Ascending aorta (tissue), 2 donors: ENCODE measurements at regions not wholly inside any gene's neighbourhood (a gene's known extent, or its start where the extent isn't known, plus 50 kb on each side); places are given as distances from the start of the nearest gene placed in this dataset.

Experiments
- DNase-seq, 2 donors: peaks; one replicate each; pipeline ENCODE4 v3.0.0-alpha.2; 2019; ENCODE audit warnings: low spot score in 2 of 2
- H3K27ac ChIP-seq, 2 donors: fragments of 200-600 bp; sonication (generic); one replicate each; pipeline ENCODE4 v1.5.1; 2016 to 2017; ENCODE audit warnings: mild to moderate bottlenecking in 1 of 2
- H3K27me3 ChIP-seq: fragments of 200-600 bp; sonication (generic); one replicate; pipeline ENCODE4 v1.5.1; 2017
- H3K36me3 ChIP-seq, 2 donors: fragments of 200-600 bp; sonication (generic); one replicate each; pipeline ENCODE4 v1.5.1; 2016
- H3K4me1 ChIP-seq, 2 donors: fragments of 200-600 bp; sonication (generic); one replicate each; pipeline ENCODE4 v1.5.1; 2016 to 2017; ENCODE audit warnings: mild to moderate bottlenecking in 1 of 2
- H3K4me3 ChIP-seq, 2 donors: fragments of 200-600 bp; sonication (generic); one replicate each; pipeline ENCODE4 v1.5.1; 2016 to 2017; ENCODE audit warnings: mild to moderate bottlenecking in 1 of 2
- H3K9me3 ChIP-seq, 2 donors: fragments of 200-600 bp; sonication (generic); one replicate each; pipeline ENCODE4 v1.5.1; 2016
- CTCF ChIP-seq, 3 experiments: fragments of 200-600 bp in 2 of 3; fragments of 450-650 bp in 1 of 3; sonication (generic) in 2 of 3; IDR thresholded peaks; one replicate each; pipeline ENCODE4 v1.5.1; 2016 to 2019; ENCODE audit warnings: antibody characterized with exemption in 3 of 3, mild to moderate bottlenecking in 1 of 3, moderate library complexity in 1 of 3
- intact Hi-C: fragments of 100-400 bp; cut with DNase I; formaldehyde crosslinking; loops from one replicate; pipeline ENCODE4 v1.15.1; 2023

DNA sequence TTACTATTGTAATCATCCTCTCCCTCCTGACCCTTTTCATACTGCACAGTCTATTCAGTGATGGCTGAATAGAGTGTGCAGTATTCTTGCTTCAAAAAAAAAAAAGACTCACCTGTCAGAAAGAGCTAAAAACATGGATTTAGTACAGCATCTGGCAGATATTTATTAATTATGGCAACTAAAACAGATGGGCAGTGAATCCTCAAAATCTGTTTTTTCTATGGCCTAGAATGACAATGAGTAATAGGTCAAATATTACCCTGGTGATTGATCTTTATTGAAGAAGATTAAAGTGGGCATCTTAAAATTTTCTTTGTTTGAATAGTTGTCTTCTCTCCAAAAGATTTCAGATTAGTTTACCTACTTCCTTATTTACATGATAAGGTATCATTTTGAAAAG, 543.6 kb downstream of the FOXG1 start:
- no peaks in the 10 kb centered on the region for H3K4me1 ChIP-seq
- no peak overlapping the region for H3K4me3 ChIP-seq
- intact Hi-C loops = no loop called here
- no peaks in the 10 kb centered on the region for H3K27me3 ChIP-seq
- no peaks in the 10 kb centered on the region for H3K36me3 ChIP-seq
- no peaks in the 10 kb centered on the region for H3K9me3 ChIP-seq
- H3K27ac ChIP-seq = no peak overlapping the region
- DNase-seq = no peak
- no peak for TF ChIP-seq CTCF (IDR thresholded peaks at IDR 0.05)

GRCh38 chr14:29310757-29311156, 544.2 kb downstream of the FOXG1 start:
- TF ChIP-seq CTCF (IDR thresholded peaks at IDR 0.05) = no peak

DNA sequence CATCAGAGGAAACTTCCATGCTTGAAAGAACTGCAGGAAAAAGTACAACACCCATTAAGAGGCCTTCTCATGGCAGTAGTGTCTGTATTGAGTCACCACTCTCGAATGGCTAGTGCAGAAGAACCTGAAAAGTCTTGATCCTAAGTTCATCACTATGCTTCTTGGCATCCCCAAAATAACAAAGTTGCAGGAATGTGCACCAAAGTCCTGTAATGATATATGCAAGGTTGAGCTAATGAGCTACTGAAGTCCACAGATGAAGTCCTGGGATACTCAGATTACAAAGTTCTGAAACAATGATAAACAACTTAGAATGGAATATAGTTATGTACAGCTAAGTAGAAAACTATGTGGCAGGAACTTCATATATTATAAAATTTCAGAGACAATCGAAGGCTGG, 545.4 kb downstream of the FOXG1 start:
- H3K4me1 ChIP-seq = no peaks in the 10 kb centered on the region
- no peak overlapping the region for H3K27ac ChIP-seq
- H3K27me3 ChIP-seq = no peaks in the 10 kb centered on the region
- no peak overlapping the region for H3K4me3 ChIP-seq
- DNase-seq = no peak
- intact Hi-C loops = no loop called here
- TF ChIP-seq CTCF (IDR thresholded peaks at IDR 0.05) = no peak
- H3K9me3 ChIP-seq = no peaks in the 10 kb centered on the region
- no peaks in the 10 kb centered on the region for H3K36me3 ChIP-seq

More at GRCh38 chr14:29310757-29311156, 544.2 kb downstream of the FOXG1 start:
- Histone ChIP-seq H3K9me3 (no peaks in the 10 kb centered on the region), H3K4me1 (no peaks in the 10 kb centered on the region), H3K27ac (no peak overlapping the region), H3K4me3 (no peak overlapping the region), H3K36me3 (no peaks in the 10 kb centered on the region), H3K27me3 (no peaks in the 10 kb centered on the region)
- no peak for DNase-seq
- intact Hi-C loops = no loop called here

DNA sequence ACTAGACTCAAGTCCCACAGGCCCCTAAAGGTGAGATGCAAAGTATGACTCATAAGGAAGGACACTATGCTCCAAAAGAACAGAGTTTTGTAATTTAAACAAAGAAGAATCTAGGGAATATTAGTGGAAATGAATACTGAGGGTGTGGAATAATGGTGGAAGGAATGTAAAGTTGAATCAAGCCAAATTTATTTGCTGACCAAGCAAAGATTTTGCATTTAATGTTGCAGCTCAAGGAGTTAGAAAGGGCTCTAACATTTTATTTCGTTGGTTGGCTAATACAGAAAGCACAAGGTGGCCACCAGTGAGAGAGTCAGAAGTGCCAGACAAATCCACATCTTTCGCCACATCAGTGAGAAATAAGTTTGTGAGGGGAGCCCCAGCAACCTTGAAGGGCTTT, 550.3 kb downstream of the FOXG1 start:
- TF ChIP-seq CTCF (IDR thresholded peaks at IDR 0.05) = no peak
- Histone ChIP-seq H3K4me1 (no peaks in the 10 kb centered on the region), H3K27me3 (no peaks in the 10 kb centered on the region), H3K27ac (no peak overlapping the region), H3K9me3 (no peaks in the 10 kb centered on the region), H3K4me3 (no peak overlapping the region), H3K36me3 (no peaks in the 10 kb centered on the region)
- DNase-seq = no peak
- intact Hi-C loops = no loop called here

DNA sequence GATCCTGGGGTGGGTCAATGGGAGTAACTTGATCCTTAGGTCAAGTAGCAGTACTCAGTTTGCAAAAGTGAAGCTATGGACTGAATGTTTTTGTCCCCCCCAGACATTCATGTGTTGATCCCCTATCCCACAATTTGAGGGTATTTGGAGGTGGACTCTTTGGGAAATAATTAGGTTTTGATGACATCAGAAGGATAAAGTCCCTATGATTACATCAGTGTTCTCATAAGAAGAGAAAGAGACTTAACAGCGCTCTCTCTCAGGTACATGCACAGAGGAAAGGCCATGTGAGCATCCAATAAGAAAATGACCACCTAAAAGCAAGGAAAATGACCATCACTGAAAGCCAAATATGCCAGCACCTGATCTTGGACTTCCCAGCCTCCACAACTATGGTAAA, 550.8 kb downstream of the FOXG1 start:
- DNase-seq = no peak
- Histone ChIP-seq H3K4me3 (no peak overlapping the region), H3K36me3 (no peaks in the 10 kb centered on the region), H3K9me3 (no peaks in the 10 kb centered on the region), H3K27ac (no peak overlapping the region), H3K27me3 (no peaks in the 10 kb centered on the region), H3K4me1 (no peaks in the 10 kb centered on the region)
- TF ChIP-seq CTCF (IDR thresholded peaks at IDR 0.05) = no peak
- intact Hi-C loops = no loop called here

DNA sequence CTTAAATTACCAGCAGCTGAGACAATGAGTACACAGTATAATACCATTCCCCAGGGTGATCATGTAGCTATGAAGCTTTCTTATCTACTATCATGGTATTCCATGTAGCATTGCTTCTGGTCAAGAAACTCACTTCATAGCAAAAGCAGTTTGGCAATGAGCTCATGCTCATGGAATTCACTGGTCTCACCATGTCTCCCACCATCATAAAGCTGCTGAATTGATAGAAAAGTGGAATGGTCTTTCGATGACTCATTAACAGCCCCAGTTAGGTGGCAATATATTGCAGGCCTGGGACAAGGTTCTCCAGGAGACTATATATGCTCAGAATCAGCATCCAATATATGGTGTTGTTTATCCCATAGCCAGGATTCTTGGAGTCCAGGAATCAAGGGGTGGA, 553.7 kb downstream of the FOXG1 start:
- intact Hi-C loops = no loop called here
- no peak for TF ChIP-seq CTCF (IDR thresholded peaks at IDR 0.05)
- no peak overlapping the region for H3K4me3 ChIP-seq

More for the DNA sequence above, 553.7 kb downstream of the FOXG1 start:
- no peak for DNase-seq
- Histone ChIP-seq H3K9me3 (no peaks in the 10 kb centered on the region), H3K4me1 (no peaks in the 10 kb centered on the region), H3K27me3 (no peaks in the 10 kb centered on the region), H3K27ac (no peak overlapping the region), H3K36me3 (no peaks in the 10 kb centered on the region)
